Posterior vena cava (tissue), 2 donors: ENCODE measurements at regions not wholly inside any gene's neighbourhood (a gene's known extent, or its start where the extent isn't known, plus 50 kb on each side); places are given as distances from the start of the nearest gene placed in this dataset.

Experiments
- DNase-seq: peaks from one replicate; pipeline ENCODE4 v3.0.0-alpha.2; 2020; ENCODE audit warnings: low spot score
- intact Hi-C, 2 donors: fragments of 100-400 bp; cut with DNase I; formaldehyde crosslinking; loops; one replicate each; pipeline versions ENCODE4 v1.14.1 to v1.14.2; 2022 to 2023
- donor health status: DM: yes; HTN: yes; CAD: no.
- donor health status: DM: yes; HTN: yes; CAD: no.

DNA sequence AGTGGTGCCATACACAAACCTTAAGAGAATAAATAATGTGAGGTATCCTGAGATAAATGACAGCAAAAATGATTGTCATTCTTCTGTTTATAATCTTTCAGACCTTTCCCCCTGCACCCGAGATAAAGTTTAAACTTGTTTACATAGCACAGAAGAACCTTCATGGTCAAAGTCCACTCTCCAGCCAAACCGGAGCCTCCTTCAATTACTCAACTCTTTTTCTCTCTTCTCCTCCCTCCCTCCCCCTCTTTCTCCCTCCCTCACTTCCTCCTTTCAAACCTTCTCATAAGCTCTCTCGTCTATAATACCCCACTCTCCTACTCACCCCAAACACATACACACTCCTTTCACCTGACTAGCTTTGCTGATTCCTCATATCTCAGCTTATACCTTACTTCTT, 198.9 kb downstream of the EFHB start:
- intact Hi-C loops = no loop called here

GRCh38 chr3:19734453-19734852, 199.6 kb downstream of the EFHB start:
- DNase-seq = no peak
- intact Hi-C loops = no loop called here

More for the DNA sequence above, 198.9 kb downstream of the EFHB start:
- DNase-seq = no peak

GRCh38 chr3:19725000-19725399, 209.0 kb downstream of the EFHB start:
- intact Hi-C loops = no loop called here
- DNase-seq = no peak

DNA sequence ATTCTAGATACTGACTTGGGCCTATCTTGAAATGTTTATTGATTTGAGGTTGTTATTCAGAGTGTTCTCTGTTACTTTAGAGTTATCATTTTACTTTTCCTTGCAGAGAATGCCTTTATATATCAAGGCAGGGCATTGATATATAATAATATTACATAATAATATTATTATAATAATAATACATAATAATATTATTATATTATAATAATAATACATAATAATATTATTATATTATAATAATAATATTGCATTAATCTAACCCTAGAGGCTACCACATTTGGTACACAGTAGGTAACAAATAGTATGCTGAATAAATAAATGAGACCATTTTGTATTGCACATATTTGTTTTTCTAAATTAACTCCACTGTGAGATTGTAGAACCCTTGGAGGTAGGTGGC, 216.3 kb downstream of the EFHB start:
- intact Hi-C loops = no loop called here
- DNase-seq = no peak

DNA sequence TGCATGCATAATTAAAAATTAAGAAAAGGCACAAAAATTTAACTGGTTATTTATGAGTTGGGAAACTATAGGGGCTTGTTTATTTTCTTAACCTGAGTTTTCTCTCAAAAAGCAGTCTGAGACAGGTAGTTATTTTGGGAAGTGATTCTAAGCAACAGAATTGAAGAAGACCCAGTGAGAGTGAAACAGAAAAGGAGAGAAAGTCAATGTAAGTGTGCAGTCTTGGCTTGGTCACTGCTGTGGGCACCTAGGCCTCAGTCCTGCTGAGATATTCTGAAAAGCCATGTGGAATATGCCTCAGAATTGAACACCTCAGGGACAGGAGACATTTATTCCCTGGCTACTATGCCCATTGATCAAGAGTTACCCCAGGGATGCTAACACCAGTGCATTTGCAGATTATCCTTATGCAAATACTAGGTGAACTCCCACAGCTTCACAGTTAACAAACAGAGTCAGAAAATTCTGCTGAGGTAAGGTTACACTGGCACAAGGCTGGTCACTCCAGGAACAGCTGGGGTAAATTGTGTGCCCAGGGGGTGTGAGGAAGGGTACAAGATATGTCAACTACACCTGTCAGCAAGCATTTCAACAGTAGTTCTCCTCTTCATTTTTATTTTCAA, 222.7 kb downstream of the EFHB start:
- DNase-seq = no peak
- intact Hi-C loops = no loop called here

DNA sequence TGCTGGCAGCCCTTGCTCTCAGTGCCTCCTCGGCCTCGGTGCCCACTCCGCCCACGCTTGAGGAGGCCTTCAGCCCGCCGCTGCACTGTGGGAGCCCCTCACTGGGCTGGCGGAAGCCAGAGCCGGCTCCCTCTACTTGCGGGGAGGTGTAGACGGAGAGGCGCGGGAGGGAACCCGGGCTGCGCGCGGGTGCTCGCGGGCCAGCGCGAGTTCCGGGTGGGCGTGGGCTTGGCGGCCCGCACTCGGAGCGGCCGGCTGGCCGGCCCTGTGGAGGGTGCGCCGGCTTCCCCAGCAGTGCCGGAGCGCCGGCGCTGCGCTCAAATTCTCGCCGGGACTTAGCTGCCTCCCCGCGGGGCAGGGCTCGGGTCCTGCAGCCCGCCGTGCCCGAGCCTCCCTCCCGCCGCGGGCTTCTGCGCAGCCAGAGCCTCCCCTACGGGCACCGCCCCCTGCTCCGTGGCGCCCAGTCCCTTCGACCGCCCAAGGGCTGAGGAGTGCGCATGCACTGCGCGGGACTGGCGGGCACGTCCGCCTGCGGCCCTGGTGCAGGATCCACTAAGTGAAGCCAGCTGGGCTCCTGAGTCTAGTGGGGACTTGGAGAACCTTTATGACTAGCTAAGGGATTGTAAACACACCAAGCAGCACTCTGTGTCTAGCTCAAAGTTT, 231.5 kb downstream of the EFHB start:
- intact Hi-C loops = loop anchor here in 1 of 2 donors (5.0 kb wide), 1 partner anchor 1080 kb away; no protein-coding TSS in a partner anchor
- DNase-seq = peak; percentile 81

DNA sequence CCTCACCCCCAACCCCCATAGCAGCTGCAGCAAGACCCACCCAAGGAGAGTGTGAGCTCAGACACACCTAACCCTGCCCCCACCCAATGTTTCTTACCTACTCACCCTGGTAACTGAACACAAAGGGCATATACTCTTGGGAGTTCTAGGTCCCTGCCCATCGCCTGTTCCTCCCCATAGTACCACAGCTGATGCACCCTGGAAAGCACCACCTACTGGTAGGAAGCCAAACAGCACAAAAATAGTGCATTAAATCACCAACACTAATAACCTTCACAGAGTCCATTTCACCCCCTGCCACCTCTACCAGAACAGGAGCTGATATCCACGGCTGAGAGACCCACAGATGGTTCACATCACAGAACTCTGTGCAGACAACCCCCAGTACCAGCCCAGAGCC, 245.2 kb downstream of the EFHB start:
- no peak for DNase-seq
- intact Hi-C loops = no loop called here

GRCh38 chr3:19668163-19668562, 265.9 kb downstream of the EFHB start:
- intact Hi-C loops = no loop called here
- no peak for DNase-seq

- intact Hi-C loops = no loop called here
- DNase-seq = no peak
Measured at GRCh38 chr3:19662486-19662885, 271.5 kb downstream of the EFHB start.

- no peak for DNase-seq
- intact Hi-C loops = no loop called here
Measured at GRCh38 chr3:19652336-19652735, 281.7 kb downstream of the EFHB start.

DNA sequence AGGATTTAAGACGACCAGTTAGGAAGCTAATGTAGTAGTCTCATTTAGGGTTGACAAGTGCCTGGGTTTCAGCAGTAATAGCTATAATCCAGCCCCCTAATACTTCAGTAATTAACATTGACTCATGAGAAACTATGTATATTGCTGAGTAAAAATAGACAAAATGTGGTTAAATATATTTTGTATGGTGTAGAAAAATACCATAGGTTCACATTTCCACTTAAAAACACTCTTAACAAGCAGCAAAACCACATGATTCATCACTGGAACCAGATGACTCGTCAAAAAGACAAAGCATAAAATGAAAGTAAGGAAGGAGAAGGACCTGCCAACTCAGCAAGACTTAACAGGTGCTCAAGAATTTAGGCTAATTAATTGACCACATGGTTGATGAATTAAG, 288.9 kb downstream of the EFHB start:
- intact Hi-C loops = no loop called here
- no peak for DNase-seq

GRCh38 chr3:19644405-19644804, 289.6 kb downstream of the EFHB start:
- intact Hi-C loops = no loop called here
- no peak for DNase-seq

DNA sequence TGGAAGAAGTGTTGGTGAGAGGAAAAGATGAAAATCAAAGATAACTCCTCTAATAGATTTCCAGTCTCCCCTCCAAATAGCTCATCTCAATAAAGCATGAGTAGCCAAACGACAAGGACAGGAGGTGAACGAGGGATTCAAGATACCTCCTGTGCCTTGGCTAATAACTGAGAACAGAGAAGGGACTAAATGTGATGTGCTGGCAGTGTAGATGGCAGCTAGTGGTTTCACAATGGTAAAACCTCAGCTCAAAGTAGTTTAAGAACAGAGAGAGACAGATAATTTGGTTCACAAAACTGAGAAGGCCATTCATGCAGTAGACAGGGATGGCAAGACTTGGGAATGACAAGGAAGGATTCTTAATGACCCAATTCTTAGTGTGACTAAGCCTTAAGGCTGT, 292.6 kb downstream of the EFHB start:
- DNase-seq = no peak
- intact Hi-C loops = no loop called here

DNA sequence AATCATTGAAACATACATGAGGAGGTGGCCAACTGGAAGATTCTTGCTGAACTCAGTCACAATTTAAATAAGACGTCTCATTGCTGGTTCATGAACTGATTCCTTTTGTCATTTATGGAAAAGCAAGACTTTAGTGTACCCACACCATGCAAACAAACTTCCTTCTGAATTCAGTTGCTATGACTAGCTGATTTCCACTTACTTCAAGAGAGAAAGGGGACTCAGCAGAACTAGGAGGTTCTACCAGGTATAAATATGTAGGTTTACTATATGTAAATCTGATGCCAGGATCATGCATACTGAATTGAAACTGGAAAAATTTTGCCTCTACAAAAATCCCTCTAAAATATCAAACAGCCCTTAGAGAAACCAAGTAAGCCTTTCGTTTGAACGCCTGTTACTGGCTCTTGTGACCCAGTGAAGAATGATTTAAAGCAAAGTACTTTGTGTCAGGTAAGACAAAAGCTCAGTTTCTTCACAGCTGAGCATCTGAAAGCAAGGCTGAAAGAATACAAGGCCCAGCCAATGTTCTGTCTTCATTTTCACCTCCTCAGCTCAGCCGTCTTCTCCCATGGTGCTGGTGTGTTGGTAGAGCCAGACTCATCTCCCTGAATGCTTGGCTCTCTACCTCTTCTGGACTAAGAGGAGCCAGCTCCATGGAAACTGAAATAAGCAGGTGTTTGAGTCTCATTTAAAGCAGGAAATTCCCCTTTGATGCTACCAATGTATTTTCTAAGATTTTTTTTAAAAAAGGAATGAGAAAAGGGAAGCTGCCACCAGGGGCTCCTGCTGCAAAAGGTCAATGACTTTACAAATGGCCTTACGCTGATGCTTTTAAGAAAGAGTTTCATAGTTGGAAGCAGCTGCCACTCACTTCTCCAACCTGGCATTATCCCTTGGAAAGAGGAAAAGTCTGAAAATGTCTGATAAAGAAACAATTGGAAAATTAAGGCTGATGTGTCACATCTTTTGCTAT, 301.6 kb downstream of the EFHB start:
- intact Hi-C loops = no loop called here
- DNase-seq = no peak

DNA sequence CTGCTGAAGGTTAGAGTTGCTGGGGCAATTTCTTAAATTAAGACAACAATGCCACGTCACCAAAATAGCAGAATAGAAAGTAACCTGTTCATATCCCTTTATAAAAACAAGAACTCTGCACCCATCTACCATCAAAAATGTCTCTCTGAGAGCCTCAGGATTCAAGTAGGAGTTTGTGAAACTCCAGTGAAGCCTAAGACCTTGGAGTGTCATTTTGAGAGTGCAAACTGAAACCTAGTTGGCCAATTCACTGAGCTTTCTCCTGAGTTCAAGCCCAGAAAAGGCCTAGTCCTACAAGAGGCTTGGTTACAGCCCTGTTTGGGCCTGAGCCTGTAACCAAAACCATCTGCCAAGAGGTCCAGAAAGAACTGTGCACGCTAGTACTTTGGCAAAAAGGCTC, 335.1 kb downstream of the EFHB start:
- DNase-seq = no peak
- intact Hi-C loops = no loop called here

GRCh38 chr3:19596408-19596807, 337.6 kb downstream of the EFHB start:
- DNase-seq = no peak
- intact Hi-C loops = no loop called here

GRCh38 chr3:19595884-19596283, 338.1 kb downstream of the EFHB start:
- intact Hi-C loops = no loop called here
- DNase-seq = no peak
